ENCODE measurements at regions not wholly inside any gene's neighbourhood (a gene's known extent, or its start where the extent isn't known, plus 50 kb on each side); places are given as distances from the start of the nearest gene placed in this dataset.

DNA sequence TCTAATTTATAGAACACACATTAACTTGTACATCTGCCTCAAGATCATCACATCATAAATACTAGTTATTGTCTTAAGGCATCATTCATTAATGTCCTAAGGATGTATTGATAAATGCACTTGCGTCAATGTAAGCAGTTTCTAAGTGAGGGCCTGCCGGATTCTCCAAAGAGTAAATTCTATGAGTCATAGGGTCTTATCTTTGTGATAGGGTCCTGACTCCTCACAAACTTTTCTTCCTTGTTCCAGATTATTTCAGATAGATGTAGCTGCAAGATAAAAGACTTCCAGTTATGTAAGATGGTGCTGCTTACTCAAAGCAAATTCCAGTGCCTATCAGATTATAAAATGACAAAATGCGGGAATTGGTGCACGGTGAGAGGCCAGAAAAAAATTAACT, 315.0 kb upstream of the SLC39A10 start:
- TF ChIP-seq KLF10 (tag by site-specific recombination; IDR thresholded peaks at IDR 0.05) (no peak), ZBTB21 (tag by site-specific recombination; IDR thresholded peaks at IDR 0.05) (no peak)
- TF ChIP-seq, protein P1, sequence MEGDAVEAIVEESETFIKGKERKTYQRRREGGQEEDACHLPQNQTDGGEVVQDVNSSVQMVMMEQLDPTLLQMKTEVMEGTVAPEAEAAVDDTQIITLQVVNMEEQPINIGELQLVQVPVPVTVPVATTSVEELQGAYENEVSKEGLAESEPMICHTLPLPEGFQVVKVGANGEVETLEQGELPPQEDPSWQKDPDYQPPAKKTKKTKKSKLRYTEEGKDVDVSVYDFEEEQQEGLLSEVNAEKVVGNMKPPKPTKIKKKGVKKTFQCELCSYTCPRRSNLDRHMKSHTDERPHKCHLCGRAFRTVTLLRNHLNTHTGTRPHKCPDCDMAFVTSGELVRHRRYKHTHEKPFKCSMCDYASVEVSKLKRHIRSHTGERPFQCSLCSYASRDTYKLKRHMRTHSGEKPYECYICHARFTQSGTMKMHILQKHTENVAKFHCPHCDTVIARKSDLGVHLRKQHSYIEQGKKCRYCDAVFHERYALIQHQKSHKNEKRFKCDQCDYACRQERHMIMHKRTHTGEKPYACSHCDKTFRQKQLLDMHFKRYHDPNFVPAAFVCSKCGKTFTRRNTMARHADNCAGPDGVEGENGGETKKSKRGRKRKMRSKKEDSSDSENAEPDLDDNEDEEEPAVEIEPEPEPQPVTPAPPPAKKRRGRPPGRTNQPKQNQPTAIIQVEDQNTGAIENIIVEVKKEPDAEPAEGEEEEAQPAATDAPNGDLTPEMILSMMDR (tag by site-specific recombination; IDR thresholded peaks at IDR 0.05) = no peak
